Left renal cortex interstitium (tissue), 4 donors: ENCODE measurements at regions not wholly inside any gene's neighbourhood (a gene's known extent, or its start where the extent isn't known, plus 50 kb on each side); places are given as distances from the start of the nearest gene placed in this dataset.

Source experiments
- DNase-seq, 4 donors: peaks; one replicate each; pipeline ENCODE4 v3.0.0-alpha.2; 2013; ENCODE audit warnings: low read depth in 4 of 4, low spot score in 2 of 4, missing footprints in 1 of 4

DNA sequence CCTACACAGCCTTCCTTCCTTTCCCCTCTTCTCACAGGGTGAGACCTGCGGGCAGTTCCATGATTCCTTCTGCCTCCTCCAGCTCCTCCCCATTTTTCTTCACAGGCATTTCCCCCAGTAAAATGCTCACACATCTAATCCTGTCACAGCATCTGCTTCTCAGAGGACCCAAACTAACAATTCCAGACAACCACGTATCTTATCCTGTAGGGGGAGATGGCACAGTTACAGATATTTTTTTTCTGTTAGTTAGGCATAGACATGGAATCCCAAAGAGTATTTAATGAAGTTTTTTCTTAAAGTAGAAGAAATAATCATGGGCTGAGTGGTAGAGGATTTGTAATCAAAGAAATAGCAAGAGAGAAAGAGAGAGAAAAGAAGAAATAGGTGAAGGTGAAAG lies 373.1 kb upstream of the ADAMTS9 start:
- DNase-seq, result no peak

DNA sequence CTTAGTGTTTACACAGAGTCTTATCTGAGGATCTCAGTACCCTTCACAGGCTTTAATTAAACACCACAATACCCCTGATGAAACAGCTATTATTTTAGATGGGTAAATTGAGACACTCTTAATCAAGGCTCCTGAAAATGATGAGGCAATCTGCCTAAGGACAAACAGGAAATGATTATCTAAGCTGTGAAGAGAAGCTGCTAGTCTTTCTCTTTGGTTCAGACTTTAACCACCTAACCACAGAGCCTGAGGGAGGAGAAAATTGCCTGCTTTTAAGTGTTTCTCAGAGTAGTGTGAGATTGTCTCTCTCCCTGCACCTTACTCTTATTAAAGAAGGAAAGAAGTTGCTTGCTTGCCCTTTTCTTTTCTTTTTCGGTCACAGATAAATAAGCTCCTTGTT lies 364.3 kb upstream of the ADAMTS9 start:
- DNase-seq, result no peak

DNA sequence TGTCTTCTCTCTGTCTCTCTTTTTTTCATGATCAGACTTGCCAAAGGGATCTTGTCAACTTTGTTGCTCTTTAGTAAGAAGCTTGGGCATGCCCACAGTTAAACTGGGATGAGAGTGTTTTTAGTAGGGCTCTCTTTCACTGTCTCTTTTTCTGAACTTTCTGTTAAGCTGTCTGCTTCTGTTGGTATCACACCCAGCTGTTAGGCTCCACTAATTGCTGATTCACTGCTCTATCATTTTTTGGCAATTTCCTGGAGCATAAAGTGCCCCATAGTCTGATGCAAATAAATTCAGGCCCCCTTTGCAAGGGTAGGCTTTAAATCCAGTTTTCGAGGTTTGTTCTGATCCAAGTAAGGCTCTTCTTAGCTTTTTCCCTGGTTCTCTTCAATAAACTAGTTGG lies 360.4 kb upstream of the ADAMTS9 start:
- no peak for DNase-seq

DNA sequence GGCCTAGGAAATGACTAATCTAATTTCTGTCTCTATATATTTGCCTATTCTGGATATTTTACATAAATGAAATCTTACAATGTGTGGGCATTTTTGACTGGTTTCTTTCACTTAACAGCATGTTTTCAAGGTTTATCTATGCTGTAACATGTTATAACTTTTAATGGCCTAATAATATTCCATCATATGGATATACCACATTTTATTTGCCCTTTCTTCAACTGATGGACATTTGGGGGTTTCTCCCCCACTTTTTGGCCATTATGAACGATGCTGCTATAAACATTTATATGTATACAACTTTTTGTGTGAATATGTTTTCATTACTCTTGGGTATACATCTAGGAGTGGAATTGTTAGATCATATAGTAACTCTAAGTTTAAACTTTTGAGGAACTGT lies 357.3 kb upstream of the ADAMTS9 start:
- DNase-seq, result no peak

DNA sequence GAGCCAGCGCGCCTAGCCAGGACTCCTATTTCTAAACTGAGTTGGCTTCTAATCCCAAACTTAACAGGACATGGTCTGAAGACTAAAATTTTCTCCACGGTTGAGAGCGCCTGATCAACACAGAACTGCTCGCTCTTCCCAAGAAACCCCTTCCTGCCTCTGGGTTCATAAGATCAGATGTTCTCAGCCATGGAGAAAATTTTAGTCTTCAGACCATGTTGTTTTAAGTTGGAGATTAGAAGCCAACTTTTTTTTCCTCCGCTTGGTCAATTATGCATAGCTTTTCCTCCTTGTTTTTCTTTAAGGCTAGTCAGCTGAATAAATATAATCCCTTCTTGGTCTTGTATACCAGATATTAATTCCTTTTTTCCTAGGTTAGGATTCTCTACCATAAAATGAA lies 356.6 kb upstream of the ADAMTS9 start:
- DNase-seq, result no peak

DNA sequence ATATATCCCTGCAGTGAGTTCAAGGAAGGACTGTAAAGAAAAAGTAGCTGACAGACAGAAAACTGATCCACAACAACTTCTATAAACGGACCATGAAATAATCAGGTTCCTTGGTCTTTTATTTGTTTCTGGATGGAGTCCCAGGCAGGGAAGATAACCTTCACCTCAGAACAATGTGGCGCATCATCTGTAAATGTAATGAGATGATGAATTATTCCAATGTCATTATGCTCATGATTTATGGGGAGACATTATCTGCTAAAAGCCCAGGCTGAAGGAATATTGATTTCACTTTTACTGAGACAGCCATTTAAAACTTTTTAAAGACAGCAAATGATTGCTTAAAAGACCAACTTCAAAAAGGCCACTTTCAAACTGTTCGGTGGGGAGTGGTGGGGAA lies 354.9 kb upstream of the ADAMTS9 start:
- DNase-seq, result no peak

DNA sequence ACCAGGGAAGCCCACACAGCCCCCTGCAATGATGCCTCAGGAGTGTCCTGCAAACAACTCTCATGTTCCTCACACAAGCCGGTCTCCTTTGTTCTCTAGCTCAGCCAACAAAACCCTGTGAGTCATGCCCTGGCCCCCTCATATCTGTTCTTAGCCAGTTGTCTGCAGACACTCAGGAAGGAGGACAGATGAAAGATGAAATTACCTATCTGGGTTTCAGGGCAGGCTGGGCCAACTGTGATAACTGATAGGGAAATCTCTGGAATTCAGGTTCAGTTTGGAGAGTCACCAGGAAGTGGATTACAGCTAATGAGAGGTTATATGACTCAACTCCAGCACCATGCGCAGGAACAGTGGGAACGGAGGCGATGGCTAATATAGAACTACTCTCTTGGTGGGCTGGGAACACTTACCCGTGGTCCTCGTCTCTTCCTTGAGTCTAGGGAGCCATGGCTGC lies 352.0 kb upstream of the ADAMTS9 start:
- DNase-seq, result no peak

DNA sequence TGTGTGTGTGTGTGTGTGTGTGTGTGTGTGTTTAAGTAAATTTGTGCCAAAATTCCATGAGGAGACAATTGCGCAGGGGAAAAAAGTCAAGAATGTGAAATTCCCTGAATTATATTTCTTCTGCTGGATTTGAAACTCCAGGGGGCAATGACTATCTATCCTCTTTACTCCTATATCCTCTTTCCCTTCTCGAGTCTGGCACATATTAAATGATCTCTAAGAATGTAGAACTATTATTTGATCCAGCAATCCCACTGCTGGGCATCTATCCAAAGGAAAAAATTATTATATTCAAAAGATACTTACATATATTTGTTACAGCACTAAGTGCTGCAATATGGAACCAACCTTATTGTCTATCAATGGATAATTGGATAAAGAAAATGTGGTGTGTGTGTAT lies 350.1 kb upstream of the ADAMTS9 start:
- DNase-seq, result no peak

DNA sequence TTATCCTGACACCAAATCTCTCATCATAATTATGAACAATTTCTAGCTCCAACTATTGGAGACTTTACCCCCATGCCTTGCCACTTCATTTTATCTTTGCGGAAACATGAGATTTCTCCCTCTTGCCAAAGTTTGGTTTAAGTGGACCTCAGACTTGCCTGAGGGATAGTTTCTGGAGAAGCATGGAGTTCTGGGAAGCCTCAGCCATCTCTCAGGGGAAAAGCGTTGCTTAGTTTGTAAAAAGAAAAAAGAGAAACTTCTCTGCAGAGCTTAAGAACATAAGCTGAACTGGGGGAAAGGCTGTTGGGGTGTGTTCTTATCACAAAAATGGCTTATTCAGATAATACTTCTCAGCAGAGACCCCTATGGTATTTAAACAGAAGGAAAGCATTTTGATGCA lies 347.4 kb upstream of the ADAMTS9 start:
- no peak for DNase-seq

DNA sequence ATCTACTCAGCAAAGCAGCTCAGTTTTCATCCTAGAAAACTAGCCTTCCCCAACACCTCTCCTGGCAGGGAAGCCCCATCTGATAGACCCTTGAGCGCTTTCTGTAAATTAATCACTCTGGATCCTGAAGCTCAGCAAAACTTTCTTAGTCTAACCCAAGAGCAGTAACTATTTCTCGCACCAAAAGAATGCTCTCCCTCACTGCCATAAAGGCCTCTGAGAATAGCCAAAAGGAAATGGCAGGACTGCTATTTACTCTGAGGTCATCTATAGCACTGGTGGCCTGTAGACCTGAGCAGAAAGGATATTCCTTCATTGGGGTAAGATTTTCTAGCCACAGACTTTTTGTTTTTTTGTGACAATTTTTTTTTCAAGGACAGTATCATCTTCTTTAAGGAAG lies 345.8 kb upstream of the ADAMTS9 start:
- no peak for DNase-seq

DNA sequence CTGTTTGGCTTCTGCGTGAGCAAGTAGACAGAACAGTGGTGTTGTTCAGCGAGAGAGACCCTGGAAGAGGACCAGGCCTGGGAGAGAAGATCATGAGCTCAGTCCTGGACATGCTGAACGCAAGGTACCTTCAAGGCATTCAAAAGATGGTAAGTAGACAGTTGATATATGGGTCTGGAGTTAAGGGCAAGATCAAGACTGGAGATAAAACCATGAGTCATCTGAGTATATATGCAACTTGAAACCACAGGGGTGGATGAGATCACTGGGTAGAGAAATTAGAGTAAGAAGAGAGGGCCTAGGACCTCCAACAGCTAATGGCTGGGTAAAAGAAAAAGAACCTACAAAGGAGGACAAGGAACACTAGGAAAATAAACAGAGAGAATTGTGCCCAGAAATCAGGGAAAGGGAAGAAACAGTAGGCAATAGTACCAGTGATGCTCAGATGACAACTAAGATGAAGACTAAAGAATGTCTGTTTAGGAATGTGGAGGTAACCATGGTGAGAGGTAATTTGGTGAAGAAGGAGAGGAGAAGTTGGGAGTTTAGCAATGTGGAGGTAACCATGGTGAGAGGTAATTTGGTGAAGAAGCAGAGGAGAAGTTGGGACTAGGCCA lies 343.2 kb upstream of the ADAMTS9 start:
- no peak for DNase-seq

DNA sequence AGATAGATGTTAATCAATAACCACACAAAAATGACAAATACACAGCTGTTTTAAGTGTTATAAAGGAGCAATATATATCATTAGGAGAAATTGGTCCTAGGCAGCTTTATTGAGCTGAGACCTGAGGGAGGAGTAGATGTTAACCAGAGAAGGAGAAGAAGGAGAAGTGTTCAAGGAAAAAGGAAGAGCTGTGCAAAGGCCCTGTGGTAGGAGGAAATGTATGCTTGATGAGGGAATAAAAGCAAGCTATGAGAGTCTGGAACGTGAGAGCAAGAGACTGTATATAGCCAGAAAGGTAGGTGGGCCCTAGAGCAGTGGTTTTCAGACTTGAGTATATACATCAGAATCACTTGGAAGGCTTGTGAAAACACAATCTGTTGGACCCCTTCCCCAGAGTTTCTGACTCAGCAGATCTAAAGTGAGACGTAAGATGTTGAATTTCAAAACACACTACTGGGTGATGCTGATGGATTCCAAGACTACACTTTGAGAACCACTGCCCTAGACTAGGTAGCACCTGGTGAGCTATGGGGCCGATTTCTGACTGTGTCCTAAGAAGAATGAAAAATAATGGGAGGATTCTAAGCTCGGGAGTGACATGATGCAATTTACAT lies 342.3 kb upstream of the ADAMTS9 start:
- no peak for DNase-seq

DNA sequence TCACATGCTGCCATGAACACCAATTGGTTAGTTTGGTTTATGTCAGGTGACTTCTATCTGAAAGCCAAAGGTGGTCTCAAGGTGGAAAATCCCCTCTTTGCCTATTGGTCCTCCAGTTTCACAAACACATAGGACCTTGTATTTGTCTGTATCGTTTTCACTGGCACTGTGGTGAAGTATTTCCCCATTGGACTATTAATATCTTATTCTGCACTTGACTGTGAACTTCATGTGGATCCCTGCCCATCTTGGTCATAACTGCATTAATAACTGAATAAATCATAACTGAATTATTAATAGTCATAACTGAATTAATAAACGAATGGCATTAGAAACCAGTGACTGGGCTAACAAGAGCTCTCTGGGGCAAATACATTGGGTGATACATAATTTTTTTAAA lies 341.3 kb upstream of the ADAMTS9 start:
- DNase-seq, result no peak

DNA sequence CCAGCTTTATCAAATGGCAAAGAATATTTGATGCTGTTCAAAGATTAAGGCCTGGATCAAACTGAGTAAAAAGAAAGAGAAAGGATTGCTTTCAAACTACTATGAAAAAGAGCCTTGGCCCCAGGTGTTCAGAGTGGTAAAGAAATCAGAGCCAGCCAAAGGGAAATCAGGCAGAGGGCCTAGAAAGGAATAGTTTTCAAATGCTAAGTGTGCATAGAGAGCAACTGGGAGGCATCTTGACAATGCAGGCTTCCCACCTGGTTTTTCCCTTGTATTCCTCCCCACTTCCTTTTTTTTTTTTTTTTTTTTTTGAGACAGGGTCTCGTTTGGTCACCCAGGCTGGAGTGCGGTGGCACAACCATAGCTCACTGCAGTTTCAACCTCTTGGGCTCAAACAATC lies 340.2 kb upstream of the ADAMTS9 start:
- no peak for DNase-seq

DNA sequence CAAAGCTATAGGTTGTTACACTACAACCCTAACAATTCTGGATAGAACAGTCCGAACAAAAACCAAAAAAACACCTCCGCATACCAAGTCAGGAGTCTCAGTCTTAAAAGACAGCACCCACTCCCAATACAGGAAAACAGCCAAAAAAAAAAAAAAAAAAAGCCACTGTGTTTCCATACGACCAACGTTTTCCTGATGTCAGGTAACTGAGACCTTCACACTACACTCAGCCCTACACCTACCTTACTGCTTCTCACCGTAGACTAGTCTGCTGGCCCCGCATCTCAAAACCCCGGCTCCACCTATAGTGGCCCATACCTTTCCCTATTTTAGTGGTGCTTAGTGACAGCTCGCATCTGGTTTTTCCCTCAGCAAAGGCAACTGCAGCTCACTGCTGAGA lies 339.5 kb upstream of the ADAMTS9 start:
- DNase-seq, result no peak

DNA sequence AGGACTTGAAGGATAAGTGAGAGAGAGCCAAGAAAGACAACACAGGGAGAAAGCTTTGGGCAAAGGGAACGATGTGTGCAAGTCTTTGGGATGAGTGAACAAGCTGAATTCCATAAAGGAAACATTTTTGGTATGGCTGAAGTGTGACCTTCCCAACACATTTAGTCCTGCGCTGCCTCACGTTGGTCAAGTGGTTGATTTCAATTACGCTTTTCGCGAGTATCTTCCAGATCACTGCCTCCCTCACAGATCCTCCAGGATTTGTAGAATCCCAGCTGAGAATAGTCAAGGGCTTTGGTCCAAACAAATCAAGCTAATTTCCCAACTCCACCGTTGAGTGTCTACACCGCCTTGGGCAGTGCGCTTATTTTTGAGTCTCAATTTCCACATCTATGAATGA lies 338.4 kb upstream of the ADAMTS9 start:
- DNase-seq, result no peak

DNA sequence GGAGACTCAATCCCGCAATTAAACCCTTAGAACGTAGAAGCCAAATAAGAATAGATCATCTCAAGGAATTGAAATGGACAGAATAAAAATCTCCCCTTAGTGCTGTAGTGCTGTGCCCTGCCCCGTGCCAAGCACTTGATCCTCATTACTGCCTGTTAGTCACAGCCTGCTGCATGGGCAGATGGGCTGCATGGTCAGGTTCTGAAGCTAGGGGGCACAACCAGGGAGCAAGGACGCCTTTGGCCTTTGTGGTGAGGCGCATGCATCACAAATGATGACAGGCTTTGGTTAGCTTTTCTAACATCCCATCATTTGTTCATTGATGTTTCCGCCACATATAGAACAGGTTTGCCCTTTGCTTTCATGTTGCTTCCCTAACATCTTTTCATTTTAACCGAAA lies 336.3 kb upstream of the ADAMTS9 start:
- DNase-seq, result no peak

DNA sequence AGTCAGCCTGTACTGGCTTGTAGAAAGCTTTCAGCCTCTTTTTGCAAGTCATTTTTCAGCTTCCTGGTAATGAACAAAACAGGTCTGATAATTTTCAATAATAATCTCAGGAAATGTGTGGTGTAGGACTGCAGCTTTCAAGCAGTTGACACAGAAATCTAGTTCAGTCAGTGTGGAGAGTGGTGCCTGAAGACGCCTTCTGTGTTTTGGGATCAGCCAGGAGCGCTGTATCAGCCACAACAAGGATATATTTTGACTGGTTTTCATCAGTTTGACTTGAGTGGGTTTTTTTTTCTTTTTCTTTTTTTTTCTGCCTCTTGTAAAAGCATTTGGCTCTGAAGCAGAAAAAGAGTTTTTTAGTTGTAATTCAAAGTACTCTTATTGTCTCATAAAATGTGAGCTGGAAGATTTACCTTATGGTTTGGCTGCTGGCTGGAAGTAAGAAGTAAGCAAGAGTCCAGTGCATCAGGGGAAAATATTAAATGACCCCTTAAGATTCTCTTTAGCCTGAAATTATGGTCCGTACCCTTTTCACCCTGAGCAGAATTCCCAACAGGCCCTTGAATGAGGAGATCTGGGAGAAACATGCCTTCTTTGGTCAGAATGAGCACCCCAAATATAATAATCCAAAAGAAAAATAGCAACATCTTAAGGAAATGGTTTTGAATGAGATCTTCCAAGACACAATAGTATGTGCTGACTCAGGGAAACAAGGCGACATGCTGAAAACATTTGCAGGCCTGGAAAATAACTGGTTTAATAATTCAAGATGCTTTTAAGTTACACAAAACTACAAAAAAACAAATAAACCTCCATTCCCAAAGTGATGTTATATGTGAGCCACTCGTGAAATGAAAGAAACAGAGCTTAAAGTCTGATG lies 332.7 kb upstream of the ADAMTS9 start:
- no peak for DNase-seq

DNA sequence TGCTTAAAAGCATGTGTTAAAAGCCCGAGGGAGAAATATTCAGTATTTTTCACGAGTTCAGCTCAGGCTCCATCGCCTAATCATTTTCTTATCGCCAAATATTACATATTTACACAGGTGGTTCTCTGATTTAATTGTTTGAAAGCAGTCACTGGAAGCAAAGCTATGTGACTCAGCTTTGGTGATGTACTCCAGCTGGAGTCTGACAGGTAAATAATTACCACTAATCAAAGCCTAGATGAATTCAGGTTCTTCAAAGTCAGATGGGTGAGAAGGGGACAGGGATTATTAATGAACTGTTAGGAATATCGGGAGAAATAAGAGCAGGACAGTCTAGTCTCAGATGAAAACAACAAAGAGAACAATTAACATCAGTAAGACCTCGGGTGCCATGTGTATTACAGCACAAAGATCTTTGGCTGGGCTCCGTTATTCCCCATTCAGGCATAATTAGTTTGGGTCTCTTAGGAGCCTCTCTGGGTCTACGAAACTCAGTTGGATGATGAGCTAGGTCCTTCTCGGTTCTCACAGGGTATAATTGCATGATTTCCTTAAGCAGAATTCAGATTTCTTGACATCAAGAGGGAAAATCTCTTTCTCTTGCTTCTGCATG lies 331.7 kb upstream of the ADAMTS9 start:
- DNase-seq, result no peak

DNA sequence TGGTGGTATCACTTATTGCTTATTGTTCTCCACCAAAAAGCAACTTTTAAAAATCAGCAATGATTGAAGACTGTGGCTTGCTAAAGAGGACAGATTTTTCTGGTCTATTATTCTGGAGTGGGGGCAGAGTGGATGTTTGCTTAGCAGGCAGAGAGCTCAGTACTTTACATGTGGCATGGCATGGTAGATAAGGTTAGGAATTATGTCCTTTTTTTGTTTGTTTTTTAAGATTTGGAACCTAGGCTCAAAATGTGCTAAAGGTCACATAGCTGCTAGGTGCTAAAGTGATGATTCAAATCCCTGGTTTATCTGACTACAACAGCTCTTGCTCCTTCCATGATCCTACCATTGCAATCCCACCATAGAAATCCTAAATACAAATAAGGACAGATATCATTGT lies 331.0 kb upstream of the ADAMTS9 start:
- no peak for DNase-seq

DNA sequence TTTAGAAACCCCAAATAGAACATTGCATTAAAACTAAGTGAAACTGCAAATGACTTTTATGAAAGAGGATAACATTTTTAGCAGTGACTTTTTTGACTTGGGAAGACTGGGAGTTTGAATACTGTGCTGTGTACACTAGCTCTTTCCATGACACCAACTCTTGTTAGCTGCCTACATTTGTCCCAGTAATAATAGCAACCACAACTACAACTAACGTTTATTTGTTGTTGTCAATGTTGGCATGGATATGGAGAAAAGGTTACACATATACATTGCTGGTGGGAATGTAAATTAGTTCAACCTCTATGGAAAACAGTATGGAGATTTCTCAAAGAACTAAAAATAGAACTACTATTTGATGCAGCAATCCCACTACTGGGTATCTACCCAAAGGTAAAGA lies 329.6 kb upstream of the ADAMTS9 start:
- no peak for DNase-seq

DNA sequence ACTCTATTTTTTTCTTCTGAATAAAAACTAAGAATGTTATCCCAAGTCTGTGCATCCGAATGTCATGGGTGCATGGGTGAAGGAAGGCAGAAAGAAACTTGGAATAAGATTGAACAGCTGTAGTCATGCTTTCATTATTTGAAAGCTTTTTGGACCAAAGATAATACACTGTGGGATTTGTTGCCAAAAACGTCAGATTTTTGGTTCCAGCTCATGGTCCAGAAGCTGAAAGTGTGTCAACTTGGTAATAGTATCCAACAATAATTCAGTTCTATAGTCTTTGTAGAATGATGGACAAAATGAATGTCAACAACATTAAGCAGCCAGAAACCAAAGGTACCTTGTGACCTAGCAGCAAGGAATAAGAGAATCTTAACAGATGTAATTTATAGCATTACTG lies 327.9 kb upstream of the ADAMTS9 start:
- DNase-seq, result no peak
